MCF 10A (cell line): ENCODE measurements at regions not wholly inside any gene's neighbourhood (a gene's known extent, or its start where the extent isn't known, plus 50 kb on each side); places are given as distances from the start of the nearest gene placed in this dataset.

ENCODE experiments used
- BruUV-seq: library from RNA; stranded (reverse); fragments of 400-500 nt; replicated peaks from 2 replicates; lab custom pipeline; 2021; lab: Mats Ljungman, UMichigan
- CTCF ChIA-PET: fragments of 300-600 bp; sonication (Branson Sonifier 250); formaldehyde crosslinking; extraction: SDS; loops from one replicate; lab custom pipeline; 2021; ENCODE audit warnings: antibody characterized with exemption, inconsistent platforms; lab: Yijun Ruan, JAX
- POLR2A ChIA-PET: fragments of 300-600, 350-650 bp; sonication (Branson Sonifier 250); formaldehyde crosslinking; extraction: SDS; loops from one replicate; lab custom pipeline; 2020; ENCODE audit warnings: antibody characterized with exemption, inconsistent platforms; lab: Yijun Ruan, JAX
- DNase-seq: peaks from one replicate; pipeline ENCODE4 v3.0.0-alpha.2; 2018; ENCODE audit not compliant: unreplicated experiment
- H3K27ac Mint-ChIP-seq: one replicate; pipeline ENCODE4 v1.8.0; 2022; ENCODE audit warnings: mild to moderate bottlenecking, low read depth, mixed read lengths; ENCODE audit not compliant: unreplicated experiment
- H3K27me3 Mint-ChIP-seq: one replicate; pipeline ENCODE4 v1.8.0; 2022; ENCODE audit warnings: mixed read lengths; ENCODE audit not compliant: insufficient read depth, unreplicated experiment
- H3K36me3 Mint-ChIP-seq: one replicate; pipeline ENCODE4 v1.8.0; 2022; ENCODE audit warnings: mild to moderate bottlenecking, moderate library complexity, mixed read lengths; ENCODE audit not compliant: insufficient read depth, unreplicated experiment
- H3K4me1 Mint-ChIP-seq: one replicate; pipeline ENCODE4 v1.8.0; 2022; ENCODE audit warnings: mixed read lengths; ENCODE audit not compliant: insufficient read depth, unreplicated experiment
- H3K4me3 Mint-ChIP-seq: one replicate; pipeline ENCODE4 v1.8.0; 2022; ENCODE audit warnings: mild to moderate bottlenecking, moderate library complexity, mixed read lengths; ENCODE audit not compliant: unreplicated experiment
- H3K9me3 Mint-ChIP-seq: one replicate; pipeline ENCODE4 v1.8.0; 2022; ENCODE audit warnings: mixed read lengths; ENCODE audit not compliant: unreplicated experiment
- intact Hi-C: fragments of 100-400 bp; cut with micrococcal nuclease; formaldehyde crosslinking; loops from 2 replicates; pipeline ENCODE4 v1.14.1; 2022
- TF ChIP-seq, protein P1 (sequence below): fragments of 200-600 bp; IDR thresholded peaks from one replicate; pipeline ENCODE4 v1.8.0; 2022; ENCODE audit warnings: antibody characterized with exemption, mild to moderate bottlenecking; ENCODE audit not compliant: unreplicated experiment

DNA sequence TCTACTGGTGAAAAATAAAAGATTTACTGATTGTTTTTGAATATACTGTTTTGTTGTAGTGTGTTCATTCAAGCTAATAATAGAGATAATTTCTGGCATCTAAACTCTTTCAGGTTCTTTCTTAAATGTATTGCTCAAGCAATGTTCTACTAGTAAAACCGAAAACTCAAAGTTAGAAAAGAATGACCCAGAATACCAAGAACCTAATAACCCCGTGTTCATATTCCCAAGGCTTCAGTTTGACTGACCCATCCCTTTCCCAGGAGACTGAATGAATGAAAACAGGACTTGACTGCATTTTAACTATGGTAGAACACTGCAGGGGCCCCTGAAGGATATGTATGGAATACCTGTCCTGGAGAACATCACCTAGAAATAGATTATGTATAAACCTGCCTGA lies 375.3 kb downstream of the MAFB start:
- BruUV-seq = no TSS peak
- CTCF ChIA-PET = no interaction called here
- H3K9me3 Mint-ChIP-seq = no peaks in the 10 kb centered on the region
- intact Hi-C loops = no loop called here
- H3K4me1 Mint-ChIP-seq = no peaks in the 10 kb centered on the region
- DNase-seq = no peak
- no peak overlapping the region for H3K27ac Mint-ChIP-seq
- TF ChIP-seq, protein P1, sequence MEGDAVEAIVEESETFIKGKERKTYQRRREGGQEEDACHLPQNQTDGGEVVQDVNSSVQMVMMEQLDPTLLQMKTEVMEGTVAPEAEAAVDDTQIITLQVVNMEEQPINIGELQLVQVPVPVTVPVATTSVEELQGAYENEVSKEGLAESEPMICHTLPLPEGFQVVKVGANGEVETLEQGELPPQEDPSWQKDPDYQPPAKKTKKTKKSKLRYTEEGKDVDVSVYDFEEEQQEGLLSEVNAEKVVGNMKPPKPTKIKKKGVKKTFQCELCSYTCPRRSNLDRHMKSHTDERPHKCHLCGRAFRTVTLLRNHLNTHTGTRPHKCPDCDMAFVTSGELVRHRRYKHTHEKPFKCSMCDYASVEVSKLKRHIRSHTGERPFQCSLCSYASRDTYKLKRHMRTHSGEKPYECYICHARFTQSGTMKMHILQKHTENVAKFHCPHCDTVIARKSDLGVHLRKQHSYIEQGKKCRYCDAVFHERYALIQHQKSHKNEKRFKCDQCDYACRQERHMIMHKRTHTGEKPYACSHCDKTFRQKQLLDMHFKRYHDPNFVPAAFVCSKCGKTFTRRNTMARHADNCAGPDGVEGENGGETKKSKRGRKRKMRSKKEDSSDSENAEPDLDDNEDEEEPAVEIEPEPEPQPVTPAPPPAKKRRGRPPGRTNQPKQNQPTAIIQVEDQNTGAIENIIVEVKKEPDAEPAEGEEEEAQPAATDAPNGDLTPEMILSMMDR = no peak
- no peak overlapping the region for H3K4me3 Mint-ChIP-seq
- POLR2A ChIA-PET = no interaction called here
- no peaks in the 10 kb centered on the region for H3K27me3 Mint-ChIP-seq
- H3K36me3 Mint-ChIP-seq = no peaks in the 10 kb centered on the region

GRCh38 chr20:40309731-40310130 lies 379.3 kb downstream of the MAFB start:
- intact Hi-C loops = no loop called here
- BruUV-seq = no TSS peak

DNA sequence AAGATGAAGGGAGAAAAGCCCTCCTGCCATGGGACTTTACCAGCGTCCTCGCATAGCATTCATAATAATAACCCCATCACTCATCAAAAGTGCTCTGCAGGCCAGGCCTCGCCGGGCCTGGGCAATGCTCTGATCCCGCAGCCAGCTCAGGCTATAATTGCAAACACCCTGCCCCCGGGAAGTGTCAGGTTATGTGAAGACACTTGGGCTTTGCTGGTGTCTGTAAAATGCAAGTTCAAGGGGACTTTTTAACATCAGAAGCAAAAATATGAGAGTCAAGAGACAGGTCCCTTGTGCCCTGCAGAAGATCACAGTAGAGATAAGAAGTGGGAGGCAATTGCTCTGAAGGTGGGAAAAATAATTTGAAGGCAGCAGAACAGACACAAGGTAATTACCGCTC lies 381.0 kb downstream of the MAFB start:
- Mint-ChIP-seq H3K36me3 (no peaks in the 10 kb centered on the region), H3K27me3 (no peaks in the 10 kb centered on the region), H3K4me1 (no peaks in the 10 kb centered on the region), H3K4me3 (no peak overlapping the region), H3K27ac (no peak overlapping the region), H3K9me3 (no peaks in the 10 kb centered on the region)
- intact Hi-C loops = no loop called here
- TF ChIP-seq, protein P1 = no peak
- POLR2A ChIA-PET = no interaction called here
- no TSS peak for BruUV-seq
- CTCF ChIA-PET = interaction anchor here (0.7 to 1.2 kb wide), 3 partner anchors 24 to 65 kb away, joined by 3 to 4 read pairs (median 3); no protein-coding TSS in a partner anchor
- no peak for DNase-seq

More at GRCh38 chr20:40309731-40310130, 379.3 kb downstream of the MAFB start:
- ChIA-PET CTCF (no interaction called here), POLR2A (no interaction called here)
- TF ChIP-seq, protein P1 = no peak
- no peaks in the 10 kb centered on the region for H3K4me1 Mint-ChIP-seq
- DNase-seq = no peak
- no peak overlapping the region for H3K4me3 Mint-ChIP-seq
- no peaks in the 10 kb centered on the region for H3K27me3 Mint-ChIP-seq
- no peak overlapping the region for H3K27ac Mint-ChIP-seq
- H3K36me3 Mint-ChIP-seq = no peaks in the 10 kb centered on the region
- no peaks in the 10 kb centered on the region for H3K9me3 Mint-ChIP-seq

- TF ChIP-seq, protein P1 = no peak
- Mint-ChIP-seq H3K9me3 (no peaks in the 10 kb centered on the region), H3K4me3 (no peak overlapping the region), H3K27ac (no peak overlapping the region), H3K4me1 (no peaks in the 10 kb centered on the region), H3K36me3 (no peaks in the 10 kb centered on the region), H3K27me3 (no peaks in the 10 kb centered on the region)
- intact Hi-C loops = no loop called here
- BruUV-seq = no TSS peak
- no peak for DNase-seq
- CTCF ChIA-PET = interaction anchor here (0.7 to 1.2 kb wide), 3 partner anchors 25 to 64 kb away, joined by 3 to 4 read pairs (median 3); no protein-coding TSS in a partner anchor
- POLR2A ChIA-PET = no interaction called here
Observed at GRCh38 chr20:40307268-40307667, 381.8 kb downstream of the MAFB start.
